ENCODE measurements at regions not wholly inside any gene's neighbourhood (a gene's known extent, or its start where the extent isn't known, plus 50 kb on each side); places are given as distances from the start of the nearest gene placed in this dataset.

- H3K27me3 ChIP-seq = no peaks in the 10 kb centered on the region
- H3K36me3 ChIP-seq = no peaks in the 10 kb centered on the region
- no peak for ATAC-seq
- no peaks in the 10 kb centered on the region for H3K9me3 ChIP-seq
- WGBS, 2 donors = 78 to 86% methylated on average over 5 of the region's 5 CpGs
- no peak overlapping the region for H3K4me3 ChIP-seq
- H3K27ac ChIP-seq = no peak overlapping the region
- no peak for TF ChIP-seq CTCF (IDR thresholded peaks at IDR 0.05)
- intact Hi-C loops (cut with DNase I) = no loop called here
- DNase-seq = no peak
- H3K4me1 ChIP-seq = no peaks in the 10 kb centered on the region
- FAIRE-seq = no peak
Measured at GRCh38 chr4:24741910-24742309, 53.5 kb upstream of the SOD3 start.

DNA sequence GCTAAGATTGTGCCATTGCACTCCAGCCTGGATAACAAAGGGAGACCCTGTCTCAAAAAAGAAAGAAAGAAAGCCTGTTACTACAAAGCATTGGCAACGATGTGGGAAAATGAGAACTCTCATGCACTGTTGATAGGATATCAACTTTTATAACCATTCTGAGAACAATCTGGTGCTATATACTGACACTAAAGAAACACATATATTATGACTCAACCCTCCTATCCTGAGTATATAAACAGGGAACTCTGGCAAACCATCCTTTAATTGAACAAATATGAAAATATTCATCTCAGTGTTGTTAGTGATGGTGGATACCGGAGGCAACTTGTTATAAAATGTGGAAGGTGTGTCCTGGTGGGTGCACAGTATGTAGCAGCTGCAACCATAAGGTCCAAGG lies 53.0 kb upstream of the SOD3 start:
- H3K4me1 ChIP-seq = no peaks in the 10 kb centered on the region
- H3K27ac ChIP-seq = no peak overlapping the region
- H3K36me3 ChIP-seq = no peaks in the 10 kb centered on the region
- DNase-seq (no peak), FAIRE-seq (no peak), ATAC-seq (no peak)
- 76 to 82% methylated on average over 2 of the region's 2 CpGs for WGBS, 2 donors
- no peak overlapping the region for H3K4me3 ChIP-seq
- intact Hi-C loops (cut with DNase I) = no loop called here
- H3K9me3 ChIP-seq = no peaks in the 10 kb centered on the region
- H3K27me3 ChIP-seq = no peaks in the 10 kb centered on the region
- TF ChIP-seq CTCF (IDR thresholded peaks at IDR 0.05) = no peak

DNA sequence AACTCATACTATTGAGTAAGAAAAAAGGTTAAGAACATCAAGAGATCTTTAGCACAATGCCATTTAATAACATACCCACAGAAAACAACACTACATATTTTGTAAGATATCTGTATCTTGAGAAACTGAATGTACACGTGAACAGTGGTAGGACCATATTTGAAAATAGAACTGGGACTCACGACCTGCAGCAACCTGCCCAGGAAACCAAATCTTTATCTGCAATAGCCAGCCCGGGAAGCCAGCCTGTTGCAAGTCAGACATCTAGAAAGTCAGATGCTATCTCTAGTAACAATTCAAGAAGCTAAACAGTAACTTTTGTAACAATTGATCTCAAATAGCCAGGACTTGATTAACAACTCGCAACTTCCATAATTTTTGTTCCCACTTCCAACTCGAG lies 52.6 kb upstream of the SOD3 start:
- TF ChIP-seq CTCF (IDR thresholded peaks at IDR 0.05) = no peak
- Histone ChIP-seq H3K4me1 (no peaks in the 10 kb centered on the region), H3K36me3 (no peaks in the 10 kb centered on the region), H3K27me3 (no peaks in the 10 kb centered on the region), H3K4me3 (no peak overlapping the region), H3K9me3 (no peaks in the 10 kb centered on the region), H3K27ac (no peak overlapping the region)
- intact Hi-C loops (cut with DNase I) = no loop called here
- WGBS, 2 donors = 64 to 69% methylated on average over 5 of the region's 5 CpGs
- FAIRE-seq (no peak), ATAC-seq (no peak), DNase-seq (no peak)

DNA sequence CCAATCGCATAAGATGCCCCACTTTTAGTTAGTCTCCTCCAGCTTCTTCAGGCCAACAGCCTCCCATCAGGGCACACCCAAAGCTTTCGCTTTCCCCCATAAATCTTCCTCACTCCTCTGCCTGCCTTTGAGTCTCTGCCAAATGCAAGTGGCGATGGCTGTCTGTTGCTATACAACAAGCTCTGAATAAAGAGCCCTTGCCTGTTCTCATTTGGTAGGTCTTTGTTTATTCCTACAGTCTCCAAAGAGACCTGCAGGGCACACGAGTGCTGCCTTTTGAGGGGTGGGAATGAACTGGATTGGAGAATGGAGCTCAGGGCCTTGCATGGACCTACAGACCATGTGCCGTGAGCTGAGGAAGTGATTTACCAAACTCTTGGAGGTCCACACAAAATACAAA lies 52.2 kb upstream of the SOD3 start:
- no peak overlapping the region for H3K27ac ChIP-seq
- intact Hi-C loops (cut with DNase I) = no loop called here
- no peaks in the 10 kb centered on the region for H3K9me3 ChIP-seq
- H3K4me1 ChIP-seq = no peaks in the 10 kb centered on the region
- H3K36me3 ChIP-seq = no peaks in the 10 kb centered on the region
- 87 to 91% methylated on average over 5 of the region's 5 CpGs for WGBS, 2 donors
- H3K27me3 ChIP-seq = no peaks in the 10 kb centered on the region
- no peak for TF ChIP-seq CTCF (IDR thresholded peaks at IDR 0.05)
- ATAC-seq (no peak), FAIRE-seq (no peak), DNase-seq (no peak)
- H3K4me3 ChIP-seq = no peak overlapping the region

GRCh38 chr4:24743927-24744326 lies 51.4 kb upstream of the SOD3 start:
- no peak for TF ChIP-seq CTCF (IDR thresholded peaks at IDR 0.05)
- H3K27ac ChIP-seq = no peak overlapping the region
- no peaks in the 10 kb centered on the region for H3K36me3 ChIP-seq
- ATAC-seq = no peak
- 84 to 86% methylated on average over 5 of the region's 5 CpGs for WGBS, 2 donors
- H3K4me3 ChIP-seq = no peak overlapping the region
- H3K27me3 ChIP-seq = no peaks in the 10 kb centered on the region
- DNase-seq = no peak
- no peak for FAIRE-seq
- H3K4me1 ChIP-seq = no peaks in the 10 kb centered on the region
- intact Hi-C loops (cut with DNase I) = no loop called here
- no peaks in the 10 kb centered on the region for H3K9me3 ChIP-seq

Data from pancreas (tissue), 10 donors.